ENCODE measurements at regions not wholly inside any gene's neighbourhood (a gene's known extent, or its start where the extent isn't known, plus 50 kb on each side); places are given as distances from the start of the nearest gene placed in this dataset.

DNA sequence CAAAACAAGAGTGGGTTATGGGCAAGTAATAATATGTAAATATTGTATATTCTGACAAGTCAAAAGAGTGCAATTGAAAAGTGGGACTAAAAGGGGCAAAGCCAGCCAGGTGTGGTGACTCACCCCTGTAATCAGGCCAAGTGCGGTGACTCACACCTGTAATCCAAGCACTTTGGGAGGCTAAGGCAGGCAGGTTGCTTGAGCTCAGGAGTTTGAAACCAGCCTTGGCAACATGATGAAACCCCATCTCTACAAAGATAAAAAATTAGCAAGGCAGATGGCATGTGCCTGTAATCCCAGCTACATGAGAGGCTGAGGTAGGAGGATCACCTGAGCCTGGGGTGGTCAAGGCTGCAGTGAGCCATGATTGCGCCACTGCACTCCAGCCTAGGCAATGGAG is 304.0 kb downstream of the HHIPL2 start:
- DNase-seq (ENCODE audit: low read depth in 4 of 4, low spot score in 3 of 4): no peak

DNA sequence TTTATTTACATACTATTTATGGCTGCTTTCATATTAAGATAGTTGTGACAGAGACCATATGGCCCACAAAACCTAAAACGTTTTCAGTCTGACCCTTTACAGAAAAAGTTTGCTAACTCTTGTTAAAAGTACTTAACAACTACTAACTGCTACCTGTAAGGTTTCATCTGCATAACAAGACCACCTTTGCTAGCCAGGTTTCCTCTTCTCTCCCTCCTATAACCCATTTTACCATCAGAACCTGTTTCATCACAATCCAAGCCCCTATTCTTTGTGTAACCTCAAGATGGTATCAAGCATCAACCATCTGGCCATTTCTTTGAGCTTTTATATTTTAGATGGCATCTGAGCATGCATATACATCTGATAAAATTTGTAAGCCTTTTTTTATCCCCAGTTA is 305.4 kb downstream of the HHIPL2 start:
- DNase-seq (ENCODE audit: low read depth in 4 of 4, low spot score in 3 of 4): no peak

DNA sequence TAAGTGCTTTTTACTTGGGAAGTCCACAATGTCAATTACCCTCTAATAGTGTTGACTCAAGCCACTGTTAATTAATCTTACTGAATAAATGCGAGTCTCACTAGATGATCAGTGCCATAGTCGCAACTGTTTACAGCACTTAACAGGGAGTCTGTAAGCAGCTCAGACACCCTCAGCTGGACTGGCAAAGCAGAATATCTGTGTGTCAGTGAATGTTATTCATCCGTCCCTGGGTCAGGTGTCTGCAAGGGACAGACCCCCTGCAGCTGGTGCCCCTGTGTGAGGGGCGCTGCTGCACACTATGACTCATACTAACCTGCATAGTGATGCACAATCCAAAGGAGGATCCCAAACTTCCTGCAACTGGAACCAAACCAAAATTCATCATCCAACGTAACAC is 306.5 kb downstream of the HHIPL2 start:
- no peak for DNase-seq (ENCODE audit: low read depth in 4 of 4, low spot score in 3 of 4)

DNA sequence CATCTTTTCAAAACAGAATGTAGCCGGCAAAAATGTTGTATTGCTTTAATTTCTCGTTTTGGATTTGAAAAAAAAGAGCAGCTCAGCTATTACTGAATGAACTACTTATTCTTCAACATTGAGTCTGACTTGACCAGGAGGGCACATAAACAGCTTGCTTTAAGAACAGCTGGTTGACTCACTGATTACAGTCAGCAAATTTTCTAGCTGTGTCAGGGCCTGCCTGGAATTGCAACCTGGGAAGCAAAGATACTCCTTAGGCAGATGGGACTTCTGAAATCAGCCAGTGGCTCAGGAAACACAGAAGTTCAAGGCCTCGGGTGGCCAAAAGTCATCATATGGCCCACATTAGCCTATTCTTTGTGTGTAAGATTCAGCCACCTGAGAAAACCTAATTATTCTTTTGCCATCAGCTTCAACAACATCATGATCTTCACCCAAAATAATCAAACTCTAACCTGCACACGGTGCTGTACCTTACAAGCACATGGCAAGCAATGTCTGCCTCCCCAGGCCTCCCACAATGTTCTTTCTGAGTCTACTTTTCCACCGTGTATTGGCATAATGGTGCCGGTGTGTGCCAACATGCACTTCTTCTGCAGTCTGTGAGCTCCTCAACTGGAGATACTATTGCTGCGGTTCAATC is 307.2 kb downstream of the HHIPL2 start:
- no peak for DNase-seq (ENCODE audit: low read depth in 4 of 4, low spot score in 3 of 4)

DNA sequence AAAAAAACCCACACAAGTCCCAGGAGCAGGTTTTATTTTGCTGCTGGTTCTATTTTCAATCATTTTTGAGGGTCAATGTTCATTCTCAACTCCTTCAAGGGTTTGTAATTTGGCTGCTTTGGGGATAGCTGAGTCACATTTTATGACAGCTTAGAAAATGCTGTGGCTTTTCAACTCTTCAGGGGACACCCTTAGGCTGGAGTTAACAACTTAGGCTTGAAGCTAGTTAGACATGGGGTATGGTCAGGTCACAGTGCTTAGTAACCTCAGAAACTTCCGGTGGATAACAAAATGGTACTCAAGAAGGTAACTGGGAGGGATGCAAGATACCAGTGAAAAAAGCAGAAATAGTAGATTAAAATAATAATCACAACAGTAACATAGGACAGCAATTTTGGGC is 308.8 kb downstream of the HHIPL2 start:
- no peak for DNase-seq (ENCODE audit: low read depth in 4 of 4, low spot score in 3 of 4)

DNA sequence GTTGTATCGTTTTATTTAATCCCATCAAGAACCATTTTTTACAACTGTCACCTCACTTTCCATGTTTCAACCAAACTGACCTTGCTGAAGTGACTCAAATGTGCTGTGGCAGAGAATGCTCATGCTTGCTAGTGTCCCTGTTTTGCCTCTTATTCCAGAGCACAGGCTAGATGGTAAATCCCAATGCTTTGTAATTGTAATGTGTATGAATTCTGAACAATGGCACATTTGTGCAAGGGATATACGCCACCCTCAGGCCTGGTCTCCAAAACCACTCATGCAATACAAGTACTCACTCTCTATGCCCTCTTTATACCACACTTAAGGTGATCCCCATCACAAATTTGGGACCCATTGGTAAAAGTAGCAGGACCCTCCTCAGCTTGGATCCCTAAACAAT is 313.6 kb downstream of the HHIPL2 start:
- no peak for DNase-seq (ENCODE audit: low read depth in 4 of 4, low spot score in 3 of 4)

DNA sequence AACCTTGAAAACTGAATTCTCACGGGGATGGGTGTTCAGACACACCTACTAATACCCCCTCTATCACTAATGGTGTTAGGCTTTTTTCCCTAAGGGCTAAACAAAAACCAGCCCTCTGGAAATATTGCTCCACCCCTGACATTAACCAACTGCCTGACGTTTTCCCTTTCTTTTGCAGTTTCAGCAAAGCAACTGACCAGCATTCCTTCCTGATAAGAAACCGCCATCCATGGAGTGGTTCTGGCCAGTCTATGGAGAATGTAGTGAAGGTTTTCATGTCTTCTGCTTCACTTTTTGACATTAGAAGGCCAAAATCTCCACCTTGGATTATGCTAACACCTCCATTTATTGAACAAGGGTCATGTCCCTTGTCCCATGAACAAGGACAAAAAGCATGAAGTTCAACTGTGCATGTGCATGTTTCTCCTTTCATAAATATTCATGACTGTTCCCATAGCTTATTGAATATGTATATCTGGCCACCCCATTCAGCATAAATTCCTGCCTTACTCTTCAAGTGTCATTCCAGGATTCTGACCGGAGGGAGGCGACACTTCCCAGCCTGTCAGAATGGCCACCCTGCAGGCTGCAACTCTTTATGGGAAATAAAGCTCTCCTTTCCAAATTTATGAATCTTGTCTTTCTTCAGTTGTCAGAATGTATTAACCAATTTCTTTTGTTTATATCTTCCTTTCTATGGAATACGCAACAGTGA is 314.3 kb downstream of the HHIPL2 start:
- no peak for DNase-seq (ENCODE audit: low read depth in 4 of 4, low spot score in 3 of 4)

DNA sequence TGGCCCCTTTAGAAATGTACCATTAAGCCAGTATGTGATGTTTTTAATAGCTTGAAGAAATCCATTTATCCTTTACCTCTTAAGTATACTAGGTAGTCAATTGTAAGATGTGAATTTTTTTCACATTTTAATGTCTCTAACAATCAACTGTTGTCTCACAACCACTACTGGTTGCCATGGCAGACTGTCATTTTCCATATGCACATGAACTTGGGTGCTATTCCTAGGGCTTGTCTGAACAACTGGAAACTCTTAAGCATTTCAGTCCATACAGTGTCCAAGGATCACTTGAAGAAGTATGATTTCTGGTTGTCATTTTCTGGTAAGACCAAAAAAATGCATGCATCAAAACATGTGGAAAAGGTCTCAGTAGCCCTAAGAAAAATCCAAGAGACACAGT is 315.1 kb downstream of the HHIPL2 start:
- no peak for DNase-seq (ENCODE audit: low read depth in 4 of 4, low spot score in 3 of 4)

DNA sequence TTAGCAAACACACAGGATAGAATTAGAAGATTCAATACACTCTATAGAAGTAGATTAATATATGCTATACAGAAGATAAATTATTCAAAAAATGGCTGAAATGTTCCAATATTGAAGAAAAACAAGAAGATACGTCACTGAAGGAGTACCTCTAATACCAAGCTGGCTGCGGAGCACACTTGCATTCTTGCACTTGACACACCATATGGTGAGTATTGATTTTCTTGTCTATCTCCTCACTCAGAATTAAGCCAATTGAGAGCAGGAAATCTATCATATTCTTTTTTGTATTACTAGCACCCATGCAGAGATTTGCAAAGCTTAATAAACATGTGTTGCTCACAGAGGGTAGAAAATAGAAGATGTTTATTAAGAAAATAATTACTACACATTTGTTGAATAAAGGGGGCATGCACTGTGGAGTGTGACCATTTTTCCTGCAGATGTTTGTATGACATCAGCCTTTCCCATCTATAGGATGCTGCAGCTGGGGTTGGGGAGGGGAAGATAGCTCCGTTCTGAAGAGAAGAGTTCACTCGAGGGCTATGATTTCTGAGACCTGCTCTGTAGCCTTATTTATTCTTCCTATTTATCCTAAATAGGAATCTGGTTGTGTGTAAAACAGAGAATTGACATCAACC is 318.1 kb downstream of the HHIPL2 start:
- no peak for DNase-seq (ENCODE audit: low read depth in 4 of 4, low spot score in 3 of 4)

DNA sequence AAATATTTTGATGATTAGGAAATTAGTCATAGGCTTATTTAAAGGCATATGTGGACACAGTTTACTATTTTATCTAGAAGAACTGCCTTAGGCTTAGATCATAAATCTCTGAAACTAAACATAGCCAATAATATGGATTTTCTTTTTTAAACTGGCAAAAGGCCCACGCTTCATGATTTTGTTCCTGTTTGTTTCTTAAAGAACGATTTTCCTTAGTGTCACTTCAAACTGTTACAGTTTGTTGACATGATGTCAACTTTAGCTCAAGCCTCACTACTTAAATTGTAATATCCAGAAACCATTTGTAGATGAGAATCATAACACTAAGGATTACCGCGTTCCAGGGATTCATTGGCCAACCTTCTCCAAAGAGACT is 322.6 kb downstream of the HHIPL2 start:
- no peak for DNase-seq (ENCODE audit: low read depth in 4 of 4, low spot score in 3 of 4)

DNA sequence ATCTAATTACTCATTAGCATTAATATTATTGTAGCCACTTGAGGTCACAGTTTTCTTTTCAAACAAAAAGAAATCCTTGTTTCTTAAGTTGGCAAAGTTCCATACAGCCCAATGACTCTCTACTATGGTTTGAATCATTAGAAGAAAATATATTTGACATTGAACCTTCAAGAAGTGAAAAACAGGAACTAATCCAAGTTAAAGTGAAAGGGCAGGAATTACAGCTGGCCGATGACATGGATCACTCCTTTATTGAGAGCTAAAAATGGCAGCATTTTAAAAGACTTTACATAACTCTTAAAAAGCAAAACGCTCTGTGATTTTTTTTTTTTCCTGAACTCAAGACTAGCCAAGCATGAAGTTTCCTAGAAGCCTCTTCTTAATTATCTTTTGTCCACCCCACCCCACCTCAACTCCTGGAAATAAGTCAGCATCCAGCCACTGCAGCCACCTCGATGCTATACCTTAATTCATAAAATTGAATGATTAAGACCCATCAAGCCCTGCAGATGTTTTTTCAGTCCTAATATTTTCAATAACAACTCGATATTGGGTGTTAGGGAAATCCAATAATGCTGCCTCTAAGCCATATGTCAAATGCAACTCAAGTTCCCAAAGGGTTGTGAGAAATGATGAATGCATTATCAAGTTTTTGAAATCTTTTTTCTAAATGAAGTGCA is 323.1 kb downstream of the HHIPL2 start:
- DNase-seq (ENCODE audit: low read depth in 4 of 4, low spot score in 3 of 4): no peak

DNA sequence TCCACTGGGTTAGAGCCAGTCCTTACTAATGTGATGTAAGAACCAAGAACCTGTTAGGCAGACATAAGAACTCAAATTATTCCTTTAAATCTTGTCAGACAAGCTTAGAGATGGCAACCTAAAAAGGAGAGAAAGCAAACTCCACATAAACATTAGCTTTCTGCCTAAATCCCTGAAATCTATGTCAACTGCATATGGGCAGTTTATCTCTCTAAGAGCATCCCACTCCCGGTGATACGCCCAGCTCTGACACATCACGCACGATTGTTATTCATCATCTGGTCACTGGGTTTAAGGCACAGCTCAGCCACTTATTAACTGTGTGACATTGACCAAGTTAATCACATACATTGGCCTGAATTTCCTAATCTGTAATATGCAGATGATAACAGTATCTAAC is 323.7 kb downstream of the HHIPL2 start:
- no peak for DNase-seq (ENCODE audit: low read depth in 4 of 4, low spot score in 3 of 4)

DNA sequence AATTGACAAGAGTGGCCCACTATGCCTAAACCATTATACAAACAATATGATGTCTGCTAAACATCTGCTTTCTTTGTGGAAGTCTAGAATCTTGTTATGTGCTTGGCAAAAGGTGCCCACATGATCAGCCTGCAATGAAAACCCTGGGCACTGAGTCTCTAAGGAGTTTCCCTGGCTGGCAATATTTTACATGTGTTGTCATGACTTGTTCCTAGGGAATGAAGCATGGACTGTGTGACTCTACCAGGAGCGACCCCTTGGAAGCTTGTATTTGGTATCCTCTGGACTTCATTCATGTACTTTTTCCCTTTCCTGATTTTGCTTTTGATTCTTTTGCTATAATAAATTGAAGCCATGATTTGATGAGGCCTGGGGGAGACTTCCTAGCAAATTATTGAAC is 324.9 kb downstream of the HHIPL2 start:
- DNase-seq (ENCODE audit: low read depth in 4 of 4, low spot score in 3 of 4): no peak

DNA sequence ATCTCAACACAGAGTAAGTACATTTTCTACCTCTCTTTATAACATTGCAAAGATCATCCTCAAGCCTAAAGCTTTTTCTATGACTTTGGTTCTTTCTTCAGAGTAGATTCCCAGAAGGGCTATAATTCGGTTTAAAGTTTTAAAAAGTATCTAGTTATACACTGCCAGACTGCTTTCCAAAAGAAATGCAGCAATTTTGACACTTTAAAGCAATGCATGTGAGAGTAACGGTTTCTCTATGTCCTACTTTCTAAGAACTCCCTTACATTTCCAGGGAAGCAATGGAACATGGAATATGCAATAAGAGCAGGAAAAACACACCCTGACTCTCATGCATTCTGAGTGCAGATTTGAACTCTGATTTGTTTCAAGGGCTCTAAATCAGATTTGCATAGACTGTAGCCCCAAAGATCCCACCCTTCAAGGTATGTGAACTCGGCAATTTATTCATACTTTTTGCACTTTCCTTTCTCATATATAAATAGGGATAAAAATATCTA is 331.6 kb downstream of the HHIPL2 start:
- no peak for DNase-seq (ENCODE audit: low read depth in 4 of 4, low spot score in 3 of 4)

DNA sequence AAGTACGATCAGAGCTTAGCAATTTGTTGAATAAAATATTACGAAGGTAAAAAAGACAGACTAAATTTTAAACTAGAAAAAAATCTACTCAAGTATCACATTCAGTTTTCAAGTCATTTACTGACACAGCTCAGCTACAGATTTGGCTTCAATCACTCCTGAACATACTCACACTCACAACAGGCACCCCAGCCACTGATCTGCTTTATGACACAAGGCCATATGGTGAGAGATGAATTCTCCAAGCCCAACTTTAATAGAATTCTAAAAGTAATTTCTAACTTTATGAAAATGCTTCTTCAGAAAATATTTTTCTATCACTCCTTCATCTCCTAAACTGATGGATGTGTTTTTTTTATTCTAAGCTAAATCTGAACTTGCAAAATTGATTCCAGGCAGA is 337.1 kb downstream of the HHIPL2 start:
- DNase-seq (ENCODE audit: low read depth in 4 of 4, low spot score in 3 of 4): no peak

DNA sequence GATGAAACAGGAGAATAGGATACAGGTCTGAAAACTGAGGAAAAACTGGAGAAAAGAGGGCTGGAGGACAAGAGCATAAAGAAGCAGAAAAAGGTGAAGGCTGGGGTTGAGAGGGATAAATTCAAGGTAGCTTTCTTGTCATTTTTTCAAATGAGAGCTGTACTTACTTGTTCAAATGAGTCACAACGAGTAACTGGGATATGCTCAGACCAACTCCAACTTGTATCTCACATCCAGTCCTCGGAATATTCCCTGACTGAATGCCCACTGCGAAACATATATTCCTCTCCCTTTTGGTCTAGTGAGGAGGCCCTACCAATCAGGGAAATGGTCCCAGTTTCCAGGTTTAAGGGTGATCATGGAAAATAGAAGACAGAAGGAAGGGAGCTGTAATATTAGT is 343.4 kb downstream of the HHIPL2 start:
- no peak for DNase-seq (ENCODE audit: low read depth in 4 of 4, low spot score in 3 of 4)

DNA sequence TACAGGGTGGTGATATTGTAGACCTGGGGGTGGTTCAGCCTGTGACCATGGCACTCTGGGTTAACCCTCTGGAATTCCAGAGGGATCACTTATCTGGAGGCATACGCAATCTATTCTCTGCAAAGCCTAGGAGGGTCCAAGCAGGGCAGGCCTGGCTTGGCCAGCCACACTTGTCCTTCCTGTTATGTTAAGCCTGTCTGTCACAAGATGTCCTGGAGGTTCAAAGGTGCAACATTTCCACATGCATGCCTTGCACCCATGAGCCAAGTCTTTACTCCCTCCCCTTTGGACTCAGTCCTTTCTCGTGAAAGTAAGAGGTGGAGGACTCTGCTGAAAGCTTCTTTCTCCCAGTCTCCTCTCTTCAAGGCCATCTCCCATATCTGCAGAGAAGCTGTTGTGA is 345.1 kb downstream of the HHIPL2 start:
- DNase-seq (ENCODE audit: low read depth in 4 of 4, low spot score in 3 of 4): no peak

DNA sequence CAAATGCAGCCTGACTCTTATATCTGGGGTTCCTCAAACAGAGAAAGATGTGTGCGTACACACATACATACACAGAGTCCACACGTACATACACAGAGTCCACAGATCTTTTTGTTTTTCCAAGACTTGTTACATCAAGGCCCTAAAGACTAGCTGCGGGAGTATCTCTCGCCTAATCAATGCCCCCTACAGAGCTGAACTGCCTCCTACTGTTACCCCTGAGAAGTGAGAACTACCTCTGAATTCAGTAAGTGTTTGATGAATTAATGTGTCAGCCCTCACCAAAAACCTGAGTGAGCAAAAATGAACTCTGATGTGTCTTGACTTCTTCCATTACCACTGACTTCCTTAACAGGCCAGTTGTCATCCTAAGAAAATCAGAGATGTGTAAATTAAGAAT is 351.2 kb downstream of the HHIPL2 start:
- no peak for DNase-seq (ENCODE audit: low read depth in 4 of 4, low spot score in 3 of 4)

DNA sequence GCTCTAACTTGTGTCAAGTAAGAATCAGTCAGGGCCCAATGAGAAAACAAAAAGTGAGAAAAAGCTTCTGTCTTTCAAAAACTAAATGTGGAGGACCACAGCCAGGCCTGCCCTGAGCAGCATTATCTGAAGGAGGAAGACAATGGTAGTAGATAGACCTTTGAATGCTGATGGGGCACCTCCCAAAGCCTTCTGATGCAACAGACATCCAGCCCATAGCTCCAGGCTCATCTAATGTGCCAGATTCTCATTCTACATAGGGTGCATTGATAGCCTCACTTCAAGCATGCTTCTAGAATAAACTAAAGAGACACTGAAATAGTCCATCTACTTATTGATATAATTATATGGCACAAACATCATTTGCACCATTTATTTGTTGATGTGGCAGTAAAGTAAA is 351.6 kb downstream of the HHIPL2 start:
- DNase-seq (ENCODE audit: low read depth in 4 of 4, low spot score in 3 of 4): no peak

DNA sequence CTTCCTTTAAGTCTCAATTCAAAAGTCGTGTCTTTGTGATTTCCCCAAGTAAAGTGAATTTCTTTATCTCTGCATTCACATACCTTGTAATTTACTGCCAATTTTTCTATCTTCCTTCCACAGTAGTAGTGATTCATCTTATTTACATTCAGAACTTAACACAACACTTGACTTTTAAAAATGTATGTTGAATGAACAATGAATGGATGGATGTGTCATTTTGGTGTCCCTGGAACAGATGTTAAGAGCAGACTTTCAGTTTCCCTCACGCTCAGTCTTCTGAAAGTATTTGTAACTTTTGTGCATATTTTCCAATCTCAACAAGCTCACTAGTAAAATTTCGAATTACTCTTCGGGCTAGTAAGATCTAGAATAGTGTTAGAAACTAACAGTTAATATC is 352.0 kb downstream of the HHIPL2 start:
- DNase-seq (ENCODE audit: low read depth in 4 of 4, low spot score in 3 of 4): no peak

DNA sequence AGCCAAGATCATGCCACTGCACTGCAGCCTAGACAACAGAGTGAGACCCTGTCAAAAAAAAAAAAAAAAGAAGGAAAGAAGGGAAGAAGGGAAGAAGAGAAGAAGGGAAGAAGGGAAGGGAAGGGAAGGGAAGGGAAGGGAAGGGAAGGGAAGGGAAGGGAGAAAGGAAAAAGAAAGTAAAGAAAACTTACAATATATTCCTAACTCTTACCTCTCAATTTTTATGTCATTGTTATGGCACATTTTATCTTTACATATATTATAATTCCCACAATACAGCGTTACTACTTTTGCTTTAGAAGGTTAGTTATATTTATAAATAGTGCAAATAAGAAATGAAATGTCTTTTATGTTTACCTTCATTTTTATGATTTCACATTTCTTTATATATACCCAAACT is 358.7 kb downstream of the HHIPL2 start:
- no peak for DNase-seq (ENCODE audit: low read depth in 4 of 4, low spot score in 3 of 4)
